NCI-H1694 (cell line): ENCODE measurements at regions not wholly inside any gene's neighbourhood (a gene's known extent, or its start where the extent isn't known, plus 50 kb on each side); places are given as distances from the start of the nearest gene placed in this dataset.
"Not testable (repeated sequence)": the region's sequence is repeated elsewhere in the genome, so short reads cannot be mapped to it uniquely, and the experiment has no call there.

Source experiments
- DNase-seq: peaks from one replicate; lab custom pipeline; 2025; lab: John Stamatoyannopoulos, UW

DNA sequence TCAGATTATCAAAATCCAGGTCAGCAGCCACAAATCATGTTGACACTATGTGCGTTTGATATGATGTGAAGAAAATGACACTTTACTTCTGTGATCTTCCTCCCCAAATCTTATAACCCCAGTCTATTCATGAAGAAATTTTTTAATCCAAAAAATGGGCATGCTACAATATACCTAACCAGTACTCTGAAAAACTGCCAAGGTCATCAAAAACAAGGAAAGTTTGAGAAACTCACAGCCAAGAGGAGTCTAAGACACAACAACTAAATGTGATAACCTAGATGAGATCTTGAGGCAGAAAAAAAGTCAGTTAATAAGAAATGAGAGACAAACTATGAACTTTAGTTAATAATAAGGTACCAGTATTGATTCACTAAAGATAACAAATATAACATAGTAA, 200.6 kb upstream of the IRAK1BP1 start:
- no peak for DNase-seq

DNA sequence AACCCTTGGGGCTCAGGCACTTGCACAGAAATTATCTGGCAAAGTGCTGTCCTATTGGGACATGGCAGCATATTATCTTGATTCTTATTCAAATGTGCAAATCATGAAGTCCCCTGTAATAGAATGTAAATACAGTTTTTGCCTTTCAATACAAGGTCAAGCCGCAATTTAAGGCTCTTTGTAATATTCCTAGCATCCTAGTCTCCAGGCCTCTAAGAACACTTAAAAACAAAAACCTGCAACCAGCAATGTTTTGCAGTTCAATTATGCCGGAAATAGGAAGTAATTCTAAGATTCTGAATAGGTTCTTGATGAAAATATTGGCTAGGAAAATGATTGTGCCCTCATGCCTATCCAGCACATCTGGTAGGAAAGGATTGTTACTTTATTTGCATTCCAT, 197.2 kb upstream of the IRAK1BP1 start:
- no peak for DNase-seq

DNA sequence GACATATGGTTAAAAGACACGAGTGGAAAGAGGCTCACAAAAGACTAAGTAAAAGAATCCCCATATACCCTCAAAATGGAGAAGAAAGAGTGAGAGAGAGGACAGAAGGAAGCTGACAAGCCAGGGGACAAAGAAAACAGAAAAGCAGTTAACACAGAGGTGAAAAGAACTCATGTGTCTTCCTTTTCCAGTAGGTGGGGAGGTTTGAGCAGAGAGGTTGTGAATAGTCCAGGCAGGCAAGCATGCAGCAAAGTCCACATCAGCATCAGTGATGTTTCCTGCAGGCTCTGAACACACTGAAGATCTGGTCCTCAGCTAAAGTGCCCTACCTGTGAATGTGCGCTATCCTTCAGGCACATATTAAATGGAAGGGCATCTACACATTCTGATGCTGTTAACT, 196.5 kb upstream of the IRAK1BP1 start:
- no peak for DNase-seq

DNA sequence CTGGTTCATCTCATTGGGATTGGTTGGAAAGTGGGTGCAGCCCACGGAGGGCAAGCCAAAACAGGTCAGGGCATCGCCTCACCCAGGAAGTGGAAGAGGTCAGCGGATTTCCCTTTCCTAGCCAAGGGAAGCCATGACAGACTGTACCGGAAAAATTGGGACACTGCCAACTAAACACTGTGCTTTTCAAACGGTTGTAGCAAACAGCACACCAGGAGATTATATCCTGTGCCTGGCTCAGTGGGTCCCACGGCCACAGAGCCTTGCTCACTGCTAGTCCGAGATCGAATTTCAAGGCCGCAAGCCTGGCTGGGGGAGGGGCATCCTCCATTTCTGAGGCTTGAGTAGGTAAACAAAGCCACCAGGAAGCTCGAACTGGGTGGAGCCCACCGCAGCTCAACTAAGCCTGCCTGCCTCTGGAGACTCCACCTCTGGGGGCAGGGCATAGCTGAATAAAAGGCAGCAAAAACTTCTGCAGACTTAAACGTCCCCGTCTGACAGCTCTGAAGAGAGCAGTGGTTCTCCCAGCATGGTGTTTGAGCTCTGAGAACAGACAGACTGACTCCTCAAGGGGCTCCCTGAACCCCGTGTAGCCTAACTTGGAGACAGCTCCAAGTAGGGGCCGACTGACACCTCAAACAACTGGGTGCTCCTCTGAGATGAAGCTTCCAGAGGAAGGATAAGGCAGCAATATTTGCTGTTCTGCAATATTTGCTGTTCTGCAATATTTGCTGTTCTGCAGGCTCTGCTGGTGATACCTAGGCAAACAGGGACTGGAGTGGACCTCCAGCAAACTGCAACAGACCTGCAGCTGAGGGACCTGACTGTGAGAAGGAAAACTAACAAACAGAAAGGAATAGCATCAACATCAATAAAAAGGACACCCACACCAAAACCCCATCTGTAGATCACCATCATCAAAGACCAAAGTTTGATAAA, 191.0 kb upstream of the IRAK1BP1 start:
- DNase-seq: not testable (repeated sequence)

DNA sequence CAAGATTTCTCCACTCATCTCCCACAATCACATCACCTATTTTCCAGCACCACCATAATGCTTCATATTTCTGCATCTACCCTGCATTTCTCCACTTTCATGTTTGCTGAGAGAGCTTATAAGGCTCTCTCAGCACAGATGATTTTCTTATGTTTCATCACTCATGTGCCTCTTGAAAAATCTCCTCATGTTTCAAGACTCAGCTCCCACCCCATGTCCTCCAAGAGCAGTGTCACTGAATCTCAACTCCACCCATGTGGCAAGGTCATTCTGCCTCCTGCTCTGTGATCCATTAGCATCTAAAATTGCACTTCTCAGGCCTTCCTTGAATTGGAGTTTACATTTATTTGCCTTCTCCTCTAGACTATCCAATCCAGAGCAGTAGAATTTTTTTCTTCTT, 178.7 kb upstream of the IRAK1BP1 start:
- DNase-seq: no peak

DNA sequence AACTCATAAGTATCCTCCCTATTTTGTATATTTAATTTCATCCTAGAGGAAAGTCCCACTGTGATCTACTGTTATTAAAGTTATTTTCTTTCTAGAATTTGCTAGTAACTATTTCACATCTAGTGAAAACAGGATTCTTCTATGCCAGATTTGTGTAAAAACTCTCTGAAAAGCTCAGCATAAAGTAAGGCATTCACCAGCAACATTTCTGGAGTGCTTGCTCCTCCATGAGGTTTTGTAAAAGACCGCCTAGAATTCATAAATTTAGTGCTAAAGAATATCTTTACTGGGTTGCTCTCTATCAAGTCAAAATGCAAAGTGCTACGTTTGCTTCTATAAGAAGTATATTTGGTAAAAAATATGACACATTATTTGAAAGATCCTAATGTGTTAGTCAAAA, 173.5 kb upstream of the IRAK1BP1 start:
- no peak for DNase-seq

DNA sequence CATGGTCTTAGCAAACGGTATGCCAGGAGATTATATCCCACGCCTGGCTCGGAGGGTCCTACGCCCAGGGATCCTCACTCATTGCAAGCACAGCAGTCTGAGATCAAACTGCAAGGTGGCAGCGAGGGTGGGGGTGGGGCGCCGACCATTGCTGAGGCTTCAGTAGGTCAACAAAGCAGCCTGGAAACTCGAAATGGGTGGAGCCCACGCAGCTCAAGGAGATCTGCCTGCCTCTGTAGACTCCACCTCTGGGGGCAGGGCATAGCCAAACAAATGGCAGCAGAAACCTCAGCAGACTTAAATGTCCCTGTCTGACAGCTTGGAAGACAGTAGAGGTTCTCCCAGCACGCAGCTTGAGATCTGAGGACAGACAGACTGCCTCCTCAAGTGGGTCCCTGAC, 172.7 kb upstream of the IRAK1BP1 start:
- not testable (repeated sequence) for DNase-seq

DNA sequence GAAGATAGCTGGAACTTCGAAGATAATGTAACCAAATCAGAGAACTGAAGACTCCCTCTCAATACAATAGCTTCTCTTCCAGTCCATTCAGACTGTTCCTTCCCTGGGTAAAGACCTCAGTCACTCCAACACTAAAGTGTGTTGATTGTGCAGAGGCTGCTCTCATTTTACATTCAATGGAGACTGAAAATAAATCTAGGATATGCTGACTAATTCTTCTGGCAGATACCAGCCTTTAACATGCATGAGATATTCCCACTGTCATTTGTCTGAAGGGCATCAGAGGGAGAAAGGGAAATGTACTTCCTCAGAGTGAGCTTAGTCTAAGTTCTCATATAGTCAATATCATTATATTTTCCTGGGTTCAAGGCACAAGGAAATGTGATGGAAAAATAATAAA, 166.4 kb upstream of the IRAK1BP1 start:
- no peak for DNase-seq

DNA sequence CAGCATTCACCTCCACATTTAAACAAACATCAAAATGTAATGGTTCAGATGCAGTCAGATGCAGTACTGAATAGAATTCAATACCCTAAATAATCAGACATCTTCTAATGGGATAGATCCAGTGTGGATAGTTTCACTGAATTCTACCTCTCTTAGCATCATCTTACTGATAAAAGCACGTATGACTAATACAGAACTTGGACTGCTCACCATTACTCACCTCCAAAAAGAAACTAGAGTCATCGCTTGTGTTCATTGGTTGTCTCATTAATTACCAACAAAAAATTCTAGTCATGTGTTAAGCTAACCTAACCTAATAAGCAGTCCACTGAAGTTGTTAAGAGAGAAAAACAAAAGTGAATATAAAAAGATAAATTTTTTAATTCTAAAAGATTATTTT, 165.9 kb upstream of the IRAK1BP1 start:
- no peak for DNase-seq

DNA sequence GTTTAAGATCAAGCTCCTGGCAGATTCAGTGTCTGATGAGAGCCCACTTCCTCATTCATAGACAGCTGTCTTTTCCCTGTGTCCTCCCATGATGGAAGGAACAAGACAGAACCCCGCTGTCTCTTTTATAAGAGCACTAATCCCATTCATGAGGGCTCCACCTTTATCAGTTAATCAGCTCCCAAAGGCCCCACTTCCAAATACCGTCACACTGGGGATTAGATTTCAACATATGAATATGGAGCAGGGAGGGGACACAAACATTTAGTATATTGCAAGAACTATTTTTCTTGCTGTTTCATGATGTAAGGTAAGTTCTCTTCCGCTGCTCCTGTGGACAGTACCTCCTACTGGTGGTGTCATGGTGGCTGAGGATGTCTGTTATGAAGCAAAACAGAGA, 158.3 kb upstream of the IRAK1BP1 start:
- no peak for DNase-seq

DNA sequence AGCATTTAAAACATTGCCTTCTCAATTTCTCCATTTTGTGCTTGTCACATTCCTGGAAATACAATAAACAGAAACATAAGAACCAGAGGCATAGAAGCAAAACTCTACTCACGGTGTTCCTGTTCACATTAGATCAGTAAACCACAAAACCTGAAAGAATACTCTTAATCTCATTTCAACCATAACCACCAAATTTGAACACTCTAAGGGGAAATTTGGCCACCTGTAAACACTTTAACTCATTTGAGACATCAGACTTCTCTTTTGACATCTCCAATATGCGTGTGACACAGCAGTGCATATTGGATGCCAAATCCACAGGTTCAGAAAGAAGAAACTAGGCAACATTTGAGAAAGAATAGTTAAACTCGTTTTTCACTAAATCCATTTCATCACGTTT, 153.8 kb upstream of the IRAK1BP1 start:
- no peak for DNase-seq

DNA sequence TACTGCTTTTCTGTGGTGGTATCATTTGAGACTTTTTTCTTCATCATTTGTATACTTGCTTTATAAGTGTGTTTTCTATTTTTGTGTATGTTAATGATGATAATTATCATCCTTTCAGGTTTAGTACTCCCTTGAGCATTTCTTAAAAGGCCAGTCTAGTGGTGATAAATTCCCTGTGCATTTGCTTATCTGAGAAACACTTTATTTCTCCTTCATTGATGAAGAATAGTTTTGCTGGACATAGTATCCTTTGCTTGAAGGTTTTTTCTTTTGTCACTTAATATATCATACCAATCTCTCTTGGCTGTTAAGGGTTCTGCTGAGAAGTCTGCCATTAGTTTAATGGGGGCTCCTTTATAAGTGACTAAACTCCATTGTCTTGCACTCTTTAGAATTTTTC, 123.2 kb upstream of the IRAK1BP1 start:
- no peak for DNase-seq

DNA sequence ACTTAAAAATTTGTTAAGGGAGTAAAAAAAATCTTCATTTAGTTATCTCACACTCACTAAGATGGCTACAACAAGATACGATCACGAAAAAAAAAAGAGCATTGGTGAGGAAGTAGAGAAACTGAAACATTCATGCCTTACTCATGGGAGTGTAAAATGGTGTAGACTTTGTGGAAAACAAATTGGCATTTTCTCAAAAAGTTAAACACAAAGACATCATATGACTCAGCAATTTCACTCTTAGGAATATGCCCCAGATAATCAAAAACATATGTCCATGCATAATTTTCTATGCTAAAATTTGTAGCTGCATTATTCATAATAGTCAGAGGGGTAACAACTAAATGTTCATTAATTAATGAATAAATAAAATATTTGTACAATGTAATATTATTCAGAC, 120.9 kb upstream of the IRAK1BP1 start:
- DNase-seq: no peak

DNA sequence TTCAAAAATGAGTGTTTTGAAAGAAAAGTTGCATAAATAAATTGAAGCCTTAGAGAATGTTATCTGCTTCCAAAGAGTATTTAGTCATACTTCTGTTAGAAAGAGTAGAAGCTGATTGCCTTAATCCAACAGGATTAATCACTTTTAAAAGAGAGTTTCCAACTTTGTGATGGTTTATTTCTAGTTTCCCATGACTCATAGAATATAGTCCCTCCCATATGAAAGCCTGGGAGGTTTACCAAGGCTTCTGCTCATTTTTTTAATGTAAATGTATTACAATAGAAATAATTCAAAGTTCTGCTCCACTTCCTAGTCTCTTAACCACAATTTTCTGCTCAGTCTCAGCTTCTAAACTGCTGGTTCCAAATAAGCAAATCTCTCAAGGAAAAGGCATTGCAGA, 118.0 kb upstream of the IRAK1BP1 start:
- DNase-seq: no peak

DNA sequence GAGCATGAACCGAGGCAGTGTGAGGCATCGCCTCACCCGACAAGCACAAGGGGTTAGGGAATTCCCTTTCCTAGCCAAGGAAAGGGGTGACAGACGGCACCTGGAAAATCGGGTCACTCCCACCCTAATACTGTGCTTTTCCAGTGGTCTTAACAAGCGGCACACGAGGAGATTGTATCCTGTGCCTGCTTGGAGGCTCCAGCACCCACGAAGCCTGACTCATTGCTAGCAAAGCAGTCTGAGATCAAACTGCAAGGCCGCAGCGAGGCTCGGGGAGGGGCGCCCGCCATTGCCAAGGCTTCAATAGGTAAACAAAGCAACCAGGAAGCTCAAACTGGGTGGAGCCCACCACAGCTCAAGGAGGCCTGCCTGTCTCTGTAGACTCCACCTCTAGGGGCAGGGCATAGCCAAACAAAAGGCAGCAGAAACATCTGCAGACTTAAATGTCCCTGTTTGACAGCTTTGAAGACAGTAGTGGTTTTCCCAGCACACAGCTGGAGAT, 109.0 kb upstream of the IRAK1BP1 start:
- DNase-seq: not testable (repeated sequence)

DNA sequence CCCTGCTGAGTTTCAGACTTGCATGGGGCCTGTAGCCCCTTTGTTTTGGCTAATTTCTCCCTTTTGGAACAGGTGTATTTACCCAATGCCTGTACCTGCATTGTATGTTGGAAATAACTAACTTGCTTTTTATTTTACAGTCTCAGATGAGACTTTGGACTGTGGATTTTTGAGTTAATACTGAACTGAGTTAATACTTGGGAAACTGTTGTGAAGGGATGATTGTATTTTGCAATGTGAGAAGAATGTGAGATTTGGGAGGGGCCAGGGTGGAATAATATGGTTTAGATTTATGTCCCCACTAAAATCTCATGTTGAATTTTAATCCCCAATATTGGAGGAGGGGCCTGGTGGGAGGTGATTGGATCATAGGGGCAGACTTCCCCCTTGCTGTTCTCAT, 99.1 kb upstream of the IRAK1BP1 start:
- no peak for DNase-seq

DNA sequence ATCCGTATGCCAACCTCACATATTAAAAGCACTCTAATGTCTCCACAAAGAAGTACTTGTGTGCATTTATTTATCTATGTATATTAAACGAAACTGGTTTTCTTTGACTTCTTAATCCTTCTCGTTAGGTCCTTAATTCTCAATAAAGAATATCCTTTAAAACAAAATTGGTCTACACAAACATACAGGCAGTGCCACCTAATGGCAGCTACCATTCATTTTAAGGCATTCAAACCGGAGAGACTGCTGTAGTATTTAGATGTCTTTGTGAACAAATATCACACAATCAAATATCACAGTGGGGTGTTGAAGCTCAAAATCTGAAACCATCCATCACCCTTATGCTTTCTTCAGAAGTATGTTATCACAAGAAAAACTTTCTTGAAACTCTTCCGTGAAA, 96.6 kb upstream of the IRAK1BP1 start:
- DNase-seq: no peak

DNA sequence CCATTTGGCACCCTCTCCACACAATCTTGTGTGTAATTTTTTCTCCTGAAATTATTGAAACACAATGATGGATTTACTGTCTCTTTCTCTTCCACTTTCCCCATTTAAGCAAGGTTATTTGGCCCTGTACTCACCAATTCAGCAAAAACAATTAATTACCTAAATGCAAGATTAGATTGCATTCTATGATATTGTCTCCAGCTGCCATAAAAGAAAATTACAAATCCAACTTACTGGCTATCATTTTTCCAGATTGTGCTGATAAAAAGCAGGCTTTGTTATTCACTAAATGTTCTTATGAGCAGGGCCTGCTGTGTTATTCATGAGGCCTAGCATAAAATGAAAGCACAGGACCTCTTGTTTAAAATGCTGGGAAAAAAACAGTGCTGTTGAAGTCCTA, 95.8 kb upstream of the IRAK1BP1 start:
- DNase-seq: no peak

DNA sequence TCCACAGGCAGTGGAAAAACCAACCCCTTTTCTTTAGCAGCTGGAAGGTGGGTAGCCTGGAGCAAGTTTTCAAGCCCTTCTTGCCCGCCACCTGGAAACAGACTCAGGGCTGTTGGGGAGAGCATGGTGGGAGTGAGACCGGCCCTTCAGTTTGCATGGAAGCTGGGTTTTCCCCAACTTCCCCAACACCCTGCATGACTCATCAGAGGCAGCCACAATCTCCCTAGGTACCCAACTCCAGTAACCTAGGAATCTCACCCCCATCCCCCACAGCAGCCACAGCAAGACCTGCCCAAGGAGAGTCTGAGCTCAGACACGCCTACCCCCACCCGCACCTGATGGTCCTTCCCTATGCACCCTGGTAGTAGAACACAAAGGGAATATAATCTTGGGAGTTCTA, 86.3 kb upstream of the IRAK1BP1 start:
- no peak for DNase-seq

DNA sequence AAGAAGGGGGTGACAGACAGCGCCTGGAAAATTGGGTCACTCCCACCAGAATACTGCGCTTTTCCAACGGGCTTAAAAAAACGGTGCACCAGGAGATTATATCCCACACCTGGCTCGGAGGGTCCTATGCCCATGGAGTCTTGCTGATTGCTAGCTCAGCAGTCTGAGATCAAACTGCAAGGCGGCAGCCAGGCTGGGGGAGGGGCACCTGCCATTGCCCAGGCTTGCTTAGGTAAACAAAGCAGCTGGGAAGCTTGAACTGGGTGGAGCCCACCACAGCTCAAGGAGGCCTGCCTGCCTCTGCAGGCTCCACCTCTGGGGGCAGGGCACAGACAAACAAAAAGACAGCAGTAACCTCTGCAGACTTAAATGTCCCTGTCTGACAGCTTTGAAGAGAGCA, 84.0 kb upstream of the IRAK1BP1 start:
- not testable (repeated sequence) for DNase-seq

DNA sequence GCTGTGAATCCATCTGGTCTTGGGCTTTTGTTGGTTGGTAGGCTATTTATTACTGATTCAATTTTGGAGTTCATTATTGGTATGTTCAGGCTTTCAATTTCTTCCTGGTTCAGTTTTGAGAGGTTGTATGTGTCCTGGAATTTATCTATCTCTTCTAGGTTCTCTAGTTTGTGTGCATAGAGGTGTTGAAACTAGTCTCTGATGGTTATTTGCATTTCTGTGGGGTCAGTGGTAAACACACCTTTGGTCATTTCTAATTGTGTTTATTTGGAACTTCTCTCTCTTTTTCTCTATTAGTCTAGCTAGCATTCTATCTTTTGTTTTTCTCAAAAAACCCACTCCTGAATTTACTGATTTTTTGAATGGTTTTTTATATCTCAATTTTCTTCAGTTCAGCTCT, 70.1 kb upstream of the IRAK1BP1 start:
- no peak for DNase-seq

DNA sequence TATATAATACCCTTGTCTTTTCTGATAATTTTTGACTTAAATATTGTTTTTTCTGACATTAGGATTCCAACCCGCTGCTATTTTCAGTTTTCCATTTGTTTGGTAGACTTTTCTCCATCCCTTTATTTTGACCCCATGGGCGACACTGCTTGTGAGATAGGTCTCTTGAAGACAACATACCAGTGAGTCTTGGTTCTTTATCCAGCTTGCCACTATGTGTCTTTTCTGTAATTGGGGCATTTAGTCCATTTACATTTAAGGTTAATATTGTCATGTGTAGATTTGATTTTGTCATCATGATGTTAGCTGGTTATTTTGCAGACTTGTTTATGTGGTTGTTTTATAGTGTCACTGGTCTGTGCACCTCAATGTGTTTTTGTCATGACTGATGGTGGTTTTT, 67.7 kb upstream of the IRAK1BP1 start:
- DNase-seq: no peak

DNA sequence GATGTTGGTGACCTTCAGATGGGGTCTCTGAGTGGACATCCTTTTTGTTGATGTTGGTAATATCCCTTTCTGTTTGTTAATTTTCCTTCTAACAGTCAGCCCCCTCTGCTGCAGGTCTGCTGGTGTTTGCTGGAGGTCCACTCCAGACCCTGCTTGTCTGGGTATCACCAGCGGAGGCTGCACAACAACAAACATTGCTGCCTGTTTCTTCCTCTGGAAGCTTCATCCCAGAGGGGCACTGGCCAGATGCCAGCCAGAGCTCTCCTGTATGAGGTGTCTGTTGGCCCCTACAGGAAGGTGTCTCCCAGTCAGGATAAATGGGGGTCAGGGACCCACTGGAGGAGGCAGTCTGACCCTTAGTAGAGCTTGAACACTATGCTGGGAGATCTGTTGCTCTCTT, 60.6 kb upstream of the IRAK1BP1 start:
- not testable (repeated sequence) for DNase-seq
